ENCODE measurements at regions not wholly inside any gene's neighbourhood (a gene's known extent, or its start where the extent isn't known, plus 50 kb on each side); places are given as distances from the start of the nearest gene placed in this dataset.

DNA sequence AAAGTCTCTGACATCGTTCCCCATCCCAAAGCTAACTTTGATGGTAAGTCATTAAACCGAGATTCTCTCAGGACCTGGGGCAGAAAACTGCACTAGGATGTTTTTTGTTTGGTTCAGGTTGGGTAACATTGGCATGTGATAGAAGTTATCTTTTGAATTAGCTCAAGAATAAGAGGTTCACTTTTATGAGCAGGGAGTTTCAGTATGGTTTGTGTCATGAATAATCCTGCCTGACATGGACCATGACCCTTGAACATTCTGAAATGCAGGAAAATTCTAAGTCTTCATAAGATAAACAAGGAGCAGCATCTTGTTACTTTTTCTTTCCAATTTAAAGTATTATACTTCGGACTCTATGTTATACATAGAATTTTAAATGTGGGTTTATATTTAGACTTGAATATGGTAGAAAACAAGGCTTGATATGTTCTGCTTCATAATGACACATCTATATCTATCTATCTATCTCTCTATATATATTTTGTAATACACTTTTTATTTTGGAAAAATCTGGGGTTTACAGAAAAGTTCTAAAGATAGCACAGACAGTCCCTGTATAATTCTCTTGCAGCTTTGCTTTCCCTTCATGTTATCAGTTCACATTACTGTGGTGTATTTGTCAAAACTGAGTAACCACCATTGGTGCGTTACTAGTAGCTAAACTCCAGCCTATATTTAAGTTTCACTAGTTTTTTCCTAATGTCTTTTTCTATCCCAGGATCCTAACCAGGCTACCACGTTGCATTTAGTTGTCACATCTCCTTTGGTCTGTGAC is 102.7 kb upstream of the TAF11L2 start:
- DNase-seq, result no peak
- H3K27ac ChIP-seq, result no peak overlapping the region
- peaks cover 0 to 8% (median 0%) of the 10 kb centered on the region in 4 donors for H3K27me3 ChIP-seq
- no peak for TF ChIP-seq POLR2A (IDR thresholded peaks at IDR 0.05)
- TF ChIP-seq, protein P1, sequence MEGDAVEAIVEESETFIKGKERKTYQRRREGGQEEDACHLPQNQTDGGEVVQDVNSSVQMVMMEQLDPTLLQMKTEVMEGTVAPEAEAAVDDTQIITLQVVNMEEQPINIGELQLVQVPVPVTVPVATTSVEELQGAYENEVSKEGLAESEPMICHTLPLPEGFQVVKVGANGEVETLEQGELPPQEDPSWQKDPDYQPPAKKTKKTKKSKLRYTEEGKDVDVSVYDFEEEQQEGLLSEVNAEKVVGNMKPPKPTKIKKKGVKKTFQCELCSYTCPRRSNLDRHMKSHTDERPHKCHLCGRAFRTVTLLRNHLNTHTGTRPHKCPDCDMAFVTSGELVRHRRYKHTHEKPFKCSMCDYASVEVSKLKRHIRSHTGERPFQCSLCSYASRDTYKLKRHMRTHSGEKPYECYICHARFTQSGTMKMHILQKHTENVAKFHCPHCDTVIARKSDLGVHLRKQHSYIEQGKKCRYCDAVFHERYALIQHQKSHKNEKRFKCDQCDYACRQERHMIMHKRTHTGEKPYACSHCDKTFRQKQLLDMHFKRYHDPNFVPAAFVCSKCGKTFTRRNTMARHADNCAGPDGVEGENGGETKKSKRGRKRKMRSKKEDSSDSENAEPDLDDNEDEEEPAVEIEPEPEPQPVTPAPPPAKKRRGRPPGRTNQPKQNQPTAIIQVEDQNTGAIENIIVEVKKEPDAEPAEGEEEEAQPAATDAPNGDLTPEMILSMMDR (IDR thresholded peaks at IDR 0.05), result no peak
- no peaks in the 10 kb centered on the region for H3K4me1 ChIP-seq
- H3K36me3 ChIP-seq, result no peaks in the 10 kb centered on the region
- intact Hi-C loops (cut with DNase I), result no loop called here
- WGBS, 2 donors, result 62 to 72% methylated on average over 5 of the region's 5 CpGs
- H3K4me3 ChIP-seq, result no peak overlapping the region
- no peaks in the 10 kb centered on the region for H3K9me3 ChIP-seq

DNA sequence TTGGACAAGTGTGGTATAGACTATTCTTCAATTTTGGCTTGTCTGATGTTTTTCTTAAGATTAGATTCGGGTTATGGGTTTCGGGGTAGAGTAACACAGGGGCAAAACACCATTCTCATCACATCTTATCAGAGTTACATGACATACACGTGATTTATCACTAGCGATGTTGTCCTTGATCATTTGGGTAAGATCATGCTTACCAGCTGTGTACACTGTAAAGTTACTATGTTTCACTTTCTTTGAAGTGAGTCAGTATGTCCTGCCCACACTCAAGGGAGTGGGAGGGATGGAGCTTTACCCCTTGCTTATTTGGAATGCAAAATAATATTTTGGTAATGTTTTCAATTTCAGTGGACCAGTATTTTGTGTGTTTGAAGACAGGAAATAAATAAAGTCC is 101.8 kb upstream of the TAF11L2 start:
- intact Hi-C loops (cut with DNase I), result no loop called here
- H3K27me3 ChIP-seq, result peaks cover 0 to 8% (median 0%) of the 10 kb centered on the region in 4 donors
- no peak for TF ChIP-seq POLR2A (IDR thresholded peaks at IDR 0.05)
- TF ChIP-seq, protein P1 (IDR thresholded peaks at IDR 0.05), result no peak

DNA sequence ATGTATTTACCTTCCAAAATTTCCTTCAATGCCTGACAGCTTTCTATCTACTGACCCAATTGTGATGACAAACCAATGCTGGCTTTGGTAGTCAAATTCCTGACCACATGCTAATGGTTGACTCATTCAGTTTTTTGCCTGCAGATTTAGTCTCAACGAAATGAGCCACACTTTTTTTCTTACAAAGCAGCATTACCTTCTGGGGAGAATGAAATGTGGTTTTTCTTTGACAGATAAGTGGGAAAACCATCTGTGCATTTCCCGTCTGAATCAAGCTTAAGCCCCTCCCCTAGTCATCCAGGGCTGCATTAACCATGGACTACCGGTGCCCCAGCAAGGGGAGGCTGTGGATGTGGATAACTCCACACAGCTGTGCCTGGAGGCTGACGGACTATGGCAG is 99.6 kb upstream of the TAF11L2 start:
- DNase-seq, result no peak

More for the DNA sequence above, 101.8 kb upstream of the TAF11L2 start:
- no peaks in the 10 kb centered on the region for H3K4me1 ChIP-seq
- H3K4me3 ChIP-seq, result no peak overlapping the region
- 73 to 74% methylated on average over 4 of the region's 4 CpGs for WGBS, 2 donors
- no peak overlapping the region for H3K27ac ChIP-seq
- H3K9me3 ChIP-seq, result no peaks in the 10 kb centered on the region
- H3K36me3 ChIP-seq, result no peaks in the 10 kb centered on the region
- no peak for DNase-seq

DNA sequence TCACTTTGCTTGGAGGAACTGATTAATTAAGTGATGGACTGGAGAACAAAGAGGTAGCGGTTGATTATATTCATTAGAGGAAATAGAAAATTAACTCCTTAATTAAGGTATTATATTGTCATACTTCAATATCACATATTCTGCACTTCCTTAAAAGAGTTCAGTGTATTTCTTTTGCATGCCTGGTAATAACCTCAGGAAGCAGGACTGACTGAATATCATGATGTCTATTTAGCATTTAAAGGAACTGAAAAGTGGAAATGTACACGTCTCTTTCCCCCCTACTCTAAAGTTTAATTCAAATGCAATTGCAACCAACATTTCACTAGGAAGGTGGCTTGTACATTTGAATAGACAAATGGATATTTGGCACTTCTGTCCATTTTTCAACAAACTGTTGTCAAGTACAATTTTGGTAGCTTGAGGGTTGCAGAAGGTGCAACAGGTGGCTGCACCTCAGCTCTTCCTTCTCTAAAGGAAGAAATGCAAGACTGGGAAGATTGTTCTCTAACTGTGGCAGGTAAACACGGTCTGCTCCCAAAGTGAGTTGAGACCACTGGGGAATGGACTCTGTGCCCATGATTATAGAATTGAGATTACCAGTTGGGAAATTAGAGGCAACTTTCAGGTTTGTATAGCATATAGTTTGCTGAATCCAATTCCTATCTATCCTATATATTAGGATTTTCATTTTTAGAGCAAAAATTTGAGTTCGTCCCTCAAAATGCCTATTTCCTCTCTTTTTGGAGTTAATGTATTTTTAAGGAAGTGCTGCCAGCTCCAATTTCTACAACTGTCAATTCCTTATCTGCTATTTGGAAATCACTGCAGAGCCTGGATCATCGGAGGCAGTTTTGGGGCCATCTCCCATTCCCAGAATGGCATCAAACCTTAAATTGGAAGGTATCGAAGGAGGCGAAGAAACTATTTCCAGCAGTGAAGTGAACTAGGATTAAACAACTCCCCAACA is 98.9 kb upstream of the TAF11L2 start:
- Histone ChIP-seq H3K36me3 (no peaks in the 10 kb centered on the region), H3K27ac (no peak overlapping the region), H3K4me3 (no peak overlapping the region), H3K27me3 (peaks cover 0 to 12% (median 0%) of the 10 kb centered on the region in 4 donors), H3K9me3 (no peaks in the 10 kb centered on the region), H3K4me1 (peaks cover 0 to 7% (median 0%) of the 10 kb centered on the region in 3 donors)
- intact Hi-C loops (cut with DNase I), result no loop called here
- TF ChIP-seq, protein P1 (IDR thresholded peaks at IDR 0.05), result no peak
- TF ChIP-seq POLR2A (IDR thresholded peaks at IDR 0.05), result no peak
- WGBS, 2 donors, result 69 to 72% methylated on average over 7 of the region's 7 CpGs
- no peak for DNase-seq

More for the DNA sequence above, 99.6 kb upstream of the TAF11L2 start:
- no peaks in the 10 kb centered on the region for H3K36me3 ChIP-seq
- H3K9me3 ChIP-seq, result no peaks in the 10 kb centered on the region
- WGBS, 2 donors, result 13% methylated on average over 4 of the region's 4 CpGs
- H3K4me3 ChIP-seq, result no peak overlapping the region
- intact Hi-C loops (cut with DNase I), result no loop called here
- H3K27me3 ChIP-seq, result peaks cover 0 to 12% (median 0%) of the 10 kb centered on the region in 4 donors
- TF ChIP-seq, protein P1 (IDR thresholded peaks at IDR 0.05), result no peak
- no peak for TF ChIP-seq POLR2A (IDR thresholded peaks at IDR 0.05)
- peaks cover 0 to 7% (median 0%) of the 10 kb centered on the region in 3 donors for H3K4me1 ChIP-seq
- H3K27ac ChIP-seq, result no peak overlapping the region

DNA sequence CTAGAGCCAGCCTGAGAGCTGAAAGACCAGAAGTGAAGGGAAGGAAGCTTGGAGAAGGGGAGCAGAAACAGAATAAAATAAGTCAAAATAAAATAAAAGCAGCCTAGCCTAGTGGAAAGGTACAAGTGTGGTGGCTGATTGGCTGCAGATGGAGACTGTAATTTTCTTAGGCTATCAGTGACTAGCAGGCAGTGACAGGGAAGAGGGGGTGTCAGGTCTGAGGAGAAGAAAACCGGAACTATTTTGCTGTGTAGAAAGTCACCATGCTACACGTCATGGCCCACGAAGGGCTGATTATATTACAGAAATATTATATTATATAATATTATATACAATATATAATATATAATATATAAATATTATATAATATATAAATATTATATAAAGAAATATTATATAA is 98.1 kb upstream of the TAF11L2 start:
- Histone ChIP-seq H3K27ac (no peak overlapping the region), H3K27me3 (peaks cover 0 to 12% (median 0%) of the 10 kb centered on the region in 4 donors), H3K4me3 (no peak overlapping the region), H3K9me3 (no peaks in the 10 kb centered on the region), H3K4me1 (peaks cover 0 to 7% (median 0%) of the 10 kb centered on the region in 3 donors), H3K36me3 (no peaks in the 10 kb centered on the region)
- no peak for DNase-seq
- 55 to 76% methylated on average over 3 of the region's 3 CpGs for WGBS, 2 donors
- intact Hi-C loops (cut with DNase I), result no loop called here
- TF ChIP-seq, protein P1 (IDR thresholded peaks at IDR 0.05), result no peak
- TF ChIP-seq POLR2A (IDR thresholded peaks at IDR 0.05), result no peak
